GM19035 (cell line): ENCODE measurements at regions not wholly inside any gene's neighbourhood (a gene's known extent, or its start where the extent isn't known, plus 50 kb on each side); places are given as distances from the start of the nearest gene placed in this dataset.

Experiments used
- ATAC-seq: cut with Tn5 transposase; IDR thresholded peaks from one replicate; pipeline ENCODE4 v1.9.1; 2021; ENCODE audit not compliant: unreplicated experiment

DNA sequence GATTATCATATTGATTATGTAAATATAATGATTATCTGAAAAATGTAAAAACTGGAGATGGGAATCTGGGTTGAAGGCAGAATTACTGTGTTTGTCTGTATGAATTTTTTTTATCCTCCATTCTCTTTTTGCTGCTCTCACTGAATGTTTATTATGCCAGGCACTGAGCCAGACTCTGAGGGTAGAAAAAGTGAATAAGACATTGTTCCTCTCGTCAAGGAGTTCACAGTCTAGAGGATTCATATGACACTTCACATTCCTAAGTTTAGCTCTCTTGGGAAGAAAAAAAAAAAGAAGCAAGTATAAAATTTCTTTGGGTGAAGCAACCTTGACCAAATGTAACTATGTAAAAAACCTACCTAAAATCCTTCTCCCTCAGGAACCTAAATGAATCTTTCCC, 120.9 kb upstream of the LMO3 start:
- ATAC-seq: no peak

DNA sequence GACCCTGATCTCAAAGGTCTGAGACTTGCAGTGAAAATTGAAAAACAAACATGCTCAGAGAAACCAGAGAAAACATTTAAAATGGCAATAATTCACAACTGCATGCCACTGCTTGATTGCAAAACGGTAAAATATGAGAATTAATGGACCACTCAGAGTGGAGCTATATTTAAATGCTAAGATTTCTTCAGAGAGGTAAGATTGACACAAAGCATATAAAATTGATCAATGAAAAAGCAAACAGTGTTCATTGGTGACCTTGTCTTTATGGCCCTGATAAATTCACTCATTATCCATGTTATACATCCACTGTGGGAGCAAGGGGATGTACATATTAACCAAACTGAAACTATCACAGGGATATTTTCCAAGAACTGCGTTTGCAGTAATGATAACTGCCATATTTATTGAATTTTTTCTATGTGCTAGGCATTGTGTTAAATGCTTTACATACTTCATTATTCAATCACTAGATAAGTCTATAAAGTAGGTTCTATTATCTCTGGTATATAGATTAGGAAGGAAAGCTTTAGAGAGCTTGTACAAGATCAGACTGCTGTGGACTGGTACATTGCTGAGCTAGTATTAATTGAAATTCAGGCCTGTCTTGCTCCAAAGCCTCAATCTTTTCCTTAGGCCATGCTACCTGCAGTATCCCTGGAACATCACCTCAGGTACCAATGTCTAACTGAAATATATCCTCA, 113.9 kb upstream of the LMO3 start:
- no peak for ATAC-seq

DNA sequence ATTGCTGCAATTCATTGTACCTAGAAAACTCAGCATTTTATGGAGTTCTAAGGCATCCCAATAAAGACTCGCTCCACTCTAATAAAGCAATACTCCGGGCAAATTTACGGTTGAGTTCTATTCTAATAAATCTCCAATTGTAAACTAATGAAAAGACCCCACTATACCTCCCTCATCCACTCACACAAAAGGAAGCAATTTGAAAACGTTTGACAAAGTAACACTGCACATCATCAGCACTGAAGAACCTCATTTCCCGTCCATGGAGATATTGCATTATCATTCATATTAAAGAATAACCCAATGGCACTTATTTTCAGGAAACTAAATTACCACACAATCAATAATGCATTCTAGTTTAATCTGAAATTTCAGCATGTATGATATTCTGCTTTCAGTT, 111.0 kb upstream of the LMO3 start:
- ATAC-seq: no peak

DNA sequence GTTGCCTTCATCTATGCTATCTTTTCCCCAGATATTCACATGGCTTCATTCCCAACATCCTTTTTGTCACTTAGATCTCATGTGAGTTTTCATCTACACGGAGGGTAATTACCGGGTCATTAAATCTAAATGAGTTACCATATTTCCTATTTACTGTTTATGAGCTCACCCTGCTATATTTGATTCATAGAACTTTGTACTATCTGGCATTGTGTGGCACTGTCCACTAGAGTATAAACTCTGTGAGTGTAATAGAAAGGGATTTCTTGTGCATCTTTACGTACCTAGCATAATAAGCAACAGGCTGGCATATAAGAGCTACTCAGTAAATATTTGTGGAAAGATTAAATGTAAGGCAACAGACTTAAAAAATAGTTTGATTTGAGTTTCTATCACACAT, 86.1 kb upstream of the LMO3 start:
- ATAC-seq: no peak

DNA sequence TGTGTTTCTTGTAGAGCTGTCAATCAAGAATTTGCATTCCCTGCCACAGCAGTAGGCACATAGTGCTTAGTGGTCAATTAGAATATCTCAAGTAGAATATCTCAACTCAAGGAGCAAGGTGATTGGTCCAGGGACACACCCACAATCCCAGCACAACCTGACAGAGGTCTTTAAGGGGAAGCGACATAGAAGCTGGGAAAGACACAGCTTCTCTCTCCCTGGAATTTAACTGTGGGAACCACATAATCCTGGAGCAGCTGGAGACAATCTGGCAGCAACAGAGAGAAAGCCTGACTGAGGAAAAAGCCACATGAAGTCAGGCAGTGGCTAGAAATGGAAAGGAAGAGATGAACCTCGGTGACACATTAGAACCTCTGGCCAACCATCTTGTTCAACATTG, 85.7 kb upstream of the LMO3 start:
- no peak for ATAC-seq

DNA sequence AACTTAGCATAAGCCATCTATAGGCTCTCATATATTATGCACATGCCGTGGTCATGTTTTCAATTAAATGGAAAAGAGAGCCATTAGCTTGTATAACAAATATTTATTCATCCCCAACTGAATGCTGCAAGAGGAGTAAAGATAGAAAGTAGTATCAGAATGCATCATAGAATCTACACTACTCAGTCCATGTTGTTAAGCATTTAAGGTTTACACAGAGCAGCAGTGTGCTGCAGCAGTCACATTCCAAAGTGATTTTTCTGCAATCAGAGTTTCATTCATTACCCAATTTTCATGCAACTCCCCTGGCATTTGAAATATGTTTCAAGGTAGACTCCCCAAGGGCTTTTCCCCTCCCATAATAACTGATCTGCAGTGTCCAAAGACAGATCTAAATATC, 82.2 kb upstream of the LMO3 start:
- no peak for ATAC-seq

DNA sequence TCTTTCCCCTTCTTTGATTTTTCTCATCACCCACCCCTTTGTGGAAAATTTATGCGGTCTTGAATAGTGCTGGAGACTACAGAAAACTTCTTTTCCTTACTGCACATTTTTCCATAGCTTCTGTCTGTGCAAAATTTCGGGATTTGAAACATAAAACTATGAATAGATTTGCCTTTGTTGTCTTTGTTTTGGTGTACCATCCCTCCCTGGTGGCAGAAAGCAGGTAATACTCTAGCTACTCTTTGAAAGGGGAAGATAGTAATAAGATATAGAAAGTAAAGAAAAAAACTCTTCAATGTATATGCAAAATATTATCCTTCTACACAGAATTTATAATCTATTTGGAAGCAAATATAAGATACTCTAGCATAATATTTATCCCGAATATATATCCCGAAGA, 79.1 kb upstream of the LMO3 start:
- no peak for ATAC-seq

DNA sequence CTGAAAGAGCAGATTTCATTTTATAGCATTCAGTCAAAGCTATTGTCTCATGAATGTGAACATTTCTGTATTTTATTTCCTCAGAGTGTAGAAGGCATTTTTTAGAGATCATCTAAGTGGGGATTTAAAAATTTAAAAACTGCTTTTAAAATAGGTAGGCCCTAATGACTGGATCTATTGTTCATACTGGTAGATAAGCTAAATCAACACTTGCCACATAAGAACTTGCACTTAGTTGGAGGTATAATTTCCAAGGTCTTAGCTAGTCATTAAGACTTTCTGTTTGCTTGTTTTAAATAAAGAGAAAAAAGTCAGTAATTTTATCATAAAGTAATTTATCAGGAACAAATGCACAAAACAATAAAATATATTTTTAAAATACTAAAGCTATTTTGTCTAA, 75.2 kb upstream of the LMO3 start:
- no peak for ATAC-seq

DNA sequence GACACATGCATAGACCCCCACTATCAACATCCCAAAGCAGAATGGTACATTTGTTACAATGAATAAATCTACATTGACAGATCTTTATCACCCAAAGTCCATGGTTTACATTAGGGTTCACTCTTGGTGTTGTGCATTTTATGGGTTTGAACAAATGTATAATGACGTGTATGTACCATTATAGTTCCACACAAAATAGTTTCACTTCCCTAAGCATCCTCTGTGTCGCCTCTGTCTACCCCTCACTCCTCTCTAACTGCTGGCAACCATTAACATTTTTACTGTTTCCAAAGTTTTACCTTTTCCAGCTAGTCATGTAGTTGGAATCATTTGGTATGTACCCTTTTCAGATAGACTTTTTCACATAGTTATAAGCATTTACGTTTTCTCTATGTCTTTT, 69.5 kb upstream of the LMO3 start:
- no peak for ATAC-seq

DNA sequence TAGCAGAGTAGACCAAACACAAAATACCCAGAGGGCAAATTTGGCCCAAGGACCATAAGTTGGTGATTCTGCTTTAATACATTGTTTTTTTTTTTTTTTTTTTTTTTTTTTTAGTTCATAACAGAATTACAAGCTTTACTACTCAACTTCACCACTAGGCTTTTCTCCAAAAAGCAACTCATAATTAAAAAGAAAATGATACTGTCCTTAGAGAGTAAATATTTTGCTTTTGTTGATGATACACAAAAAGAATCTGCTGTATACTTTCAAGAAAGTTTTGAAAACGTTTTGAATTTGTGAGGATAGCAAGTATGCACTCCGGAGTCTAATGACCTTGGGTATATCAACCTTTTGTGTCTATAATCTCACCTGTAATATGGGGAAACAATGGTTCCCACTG, 68.9 kb upstream of the LMO3 start:
- ATAC-seq: no peak

DNA sequence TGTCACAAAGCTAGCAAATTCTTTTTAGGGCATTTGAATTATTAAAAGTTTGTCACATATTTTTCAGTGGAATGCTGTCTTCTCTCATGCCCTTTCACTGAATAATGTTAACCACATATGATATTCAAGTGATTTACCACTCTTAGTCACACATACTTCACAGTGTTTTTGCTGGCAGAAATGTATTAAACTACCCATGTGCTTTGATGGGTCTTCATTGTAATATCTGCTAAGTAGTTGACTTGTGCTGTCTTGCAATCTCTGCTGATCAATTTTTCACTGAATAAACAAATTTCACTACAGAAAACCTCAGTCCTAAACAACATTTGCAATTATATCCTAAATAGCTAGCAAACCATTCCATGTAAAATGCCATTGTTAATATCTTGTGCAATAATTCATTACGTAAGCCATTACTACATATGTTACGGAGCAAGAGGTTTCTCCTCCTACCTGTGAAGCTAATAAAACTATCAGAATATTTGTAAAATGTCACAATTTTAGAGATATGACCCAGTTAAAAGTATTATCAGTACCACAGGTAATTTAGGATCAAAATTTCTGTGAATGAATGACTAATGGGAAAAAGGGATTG, 64.6 kb upstream of the LMO3 start:
- ATAC-seq: no peak

DNA sequence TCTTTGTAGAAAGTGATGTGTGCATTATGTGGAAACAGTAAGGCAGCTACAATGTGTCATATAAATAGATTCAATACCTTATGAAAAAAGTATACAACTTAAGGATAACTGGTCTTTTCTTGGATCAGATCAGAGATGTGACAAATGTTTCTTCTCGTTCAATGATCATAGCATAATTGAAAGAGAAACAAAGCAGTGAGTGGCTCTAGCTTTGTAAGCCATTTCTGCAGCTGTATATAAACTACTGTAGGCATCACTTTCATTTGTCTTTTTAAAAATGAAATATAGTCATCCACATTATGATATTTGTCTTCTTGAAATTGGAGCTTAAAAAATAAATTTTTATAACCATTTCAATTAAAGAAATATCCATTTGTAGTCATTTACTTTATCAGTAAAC, 63.8 kb upstream of the LMO3 start:
- ATAC-seq: no peak

DNA sequence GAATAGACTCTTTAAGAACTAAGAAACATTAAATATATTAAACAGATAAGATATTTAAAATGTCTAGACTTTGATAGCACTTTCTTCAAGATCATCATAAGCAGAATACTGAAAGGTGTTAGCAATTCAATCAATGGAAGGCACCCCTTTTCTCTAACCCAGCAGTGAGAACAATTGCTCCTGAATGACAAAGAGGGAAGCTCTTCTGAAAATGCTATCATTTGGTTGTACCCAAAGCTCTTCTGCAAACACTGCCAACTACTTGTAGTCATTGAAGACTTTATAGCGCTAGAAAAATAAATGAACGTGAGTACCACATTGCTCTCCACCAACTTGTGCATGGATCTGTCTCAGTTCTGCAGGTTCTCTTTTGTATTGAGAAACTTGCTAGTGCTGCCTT, 62.2 kb upstream of the LMO3 start:
- ATAC-seq: no peak

DNA sequence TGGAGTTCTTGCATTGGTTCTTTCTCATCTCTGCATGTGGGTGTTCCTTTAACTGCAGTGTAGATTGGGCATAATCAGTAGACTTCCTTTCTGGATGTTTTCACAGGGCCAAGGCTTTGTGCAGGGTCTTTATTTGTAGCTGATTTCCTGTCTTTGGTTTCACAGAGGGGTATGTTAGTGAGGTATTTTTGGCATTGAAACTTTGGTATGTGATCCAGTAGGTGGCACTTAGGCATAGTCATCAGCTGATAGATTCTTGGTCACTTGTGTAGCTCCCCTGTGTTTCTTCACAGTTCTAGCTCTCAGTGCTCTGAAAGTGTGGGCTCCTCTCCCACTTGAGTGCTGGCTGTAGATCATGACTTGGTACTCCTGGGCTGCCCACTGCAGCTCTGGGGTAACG, 52.7 kb upstream of the LMO3 start:
- ATAC-seq: no peak
